Upper lobe of left lung (tissue), 6 donors: ENCODE measurements at regions not wholly inside any gene's neighbourhood (a gene's known extent, or its start where the extent isn't known, plus 50 kb on each side); places are given as distances from the start of the nearest gene placed in this dataset.

Experiments used
- ATAC-seq, 2 donors: fragments of 200-7000 bp; cut with Tn5 transposase; one replicate each; pipeline ENCODE4 v1.9.1; 2022; ENCODE audit warnings: mild to moderate bottlenecking in 2 of 2, moderate library complexity in 2 of 2; ENCODE audit not compliant: low FRiP score in 2 of 2
- DNase-seq, 2 donors: peaks; one replicate each; pipeline ENCODE4 v3.0.0-alpha.2; 2019 to 2020
- H3K27ac ChIP-seq, 4 donors: fragments of 200-600 bp; sonication (generic); one replicate each; pipeline ENCODE4 v1.5.1; 2016 to 2019
- H3K27me3 ChIP-seq, 4 donors: fragments of 200-600 bp; sonication (generic); one replicate each; pipeline ENCODE4 v1.5.1; 2017 to 2019
- H3K36me3 ChIP-seq, 4 donors: fragments of 200-600 bp; sonication (generic); one replicate each; pipeline ENCODE4 v1.5.1; 2016 to 2019
- H3K4me1 ChIP-seq, 4 donors: fragments of 200-600 bp; sonication (generic); one replicate each; pipeline ENCODE4 v1.5.1; 2018 to 2019
- H3K4me3 ChIP-seq, 4 donors: fragments of 200-600 bp; sonication (generic); one replicate each; pipeline ENCODE4 v1.5.1; 2017 to 2019; ENCODE audit warnings: mild to moderate bottlenecking in 2 of 4, moderate library complexity in 1 of 4
- H3K9me3 ChIP-seq, 4 donors: fragments of 200-600 bp; sonication (generic); one replicate each; pipeline ENCODE4 v1.5.1; 2018 to 2019
- EP300 ChIP-seq, 4 donors: sonication (generic); formaldehyde crosslinking; IDR thresholded peaks; one replicate each; pipeline ENCODE4 v1.5.1; 2017; ENCODE audit warnings: antibody characterized with exemption in 4 of 4, control low read depth in 2 of 4
- POLR2A ChIP-seq, 4 donors: fragments of 450-650 bp; IDR thresholded peaks; one replicate each; pipeline ENCODE4 v1.5.1; 2016 to 2017; ENCODE audit warnings: antibody characterized with exemption in 4 of 4, mild to moderate bottlenecking in 2 of 4
- POLR2AphosphoS5 ChIP-seq, 2 donors: sonication (generic); formaldehyde crosslinking; IDR thresholded peaks; one replicate each; pipeline ENCODE4 v1.5.1; 2017; ENCODE audit warnings: antibody characterized with exemption in 2 of 2
- WGBS, 2 donors: methylation state at CpG; one replicate each; pipeline ENCODE4 v1.1.5; 2017 to 2018; 5-methylcytosine and 5-hydroxymethylcytosine counted together
- TF ChIP-seq, protein P1 (sequence below), 6 experiments: fragments of 450-650 bp in 4 of 6; fragments of 200-600 bp in 2 of 6; sonication (generic) in 2 of 6; IDR thresholded peaks; one replicate each; pipeline ENCODE4 v1.5.1; 2016 to 2019; ENCODE audit warnings: antibody characterized with exemption in 6 of 6
- donor health status: DM: no; HTN: no; CAD: no; lungs with moderate emphysema.
- donor health status: DM: no; HTN: yes; CAD: no; lungs with severe emphysema.

DNA sequence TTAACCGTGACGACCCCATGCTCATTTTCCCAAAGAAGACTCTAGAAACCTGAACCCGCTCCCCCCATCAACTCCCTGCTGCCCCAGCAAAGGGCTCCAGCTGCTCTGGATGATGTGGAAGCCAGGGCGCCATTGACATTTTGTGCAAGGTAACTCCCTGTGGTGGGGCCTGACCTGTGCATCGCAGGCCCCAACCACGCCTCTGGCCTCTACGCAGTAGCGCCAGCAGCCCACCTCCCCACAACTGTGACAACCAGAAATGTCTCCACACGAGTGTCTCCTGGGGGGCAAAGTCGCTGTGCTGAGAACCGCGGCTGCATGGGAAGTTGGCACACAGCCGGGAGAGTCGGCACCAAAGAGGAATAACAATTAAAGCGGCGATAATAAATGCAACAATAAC is 86.9 kb upstream of the PRR5 start:
- 92 to 93% methylated on average over 15 to 16 of the region's 16 CpGs for WGBS, 2 donors
- DNase-seq: no peak
- ATAC-seq: no peak
- H3K4me3 ChIP-seq: no peak overlapping the region
- H3K36me3 ChIP-seq: no peaks in the 10 kb centered on the region
- no peak overlapping the region for H3K27ac ChIP-seq
- peaks cover 0 to 4% (median 2%) of the 10 kb centered on the region in 4 donors for H3K27me3 ChIP-seq
- H3K4me1 ChIP-seq: peaks cover 0 to 4% (median 2%) of the 10 kb centered on the region in 4 donors
- H3K9me3 ChIP-seq: peaks cover 16 to 47% (median 31%) of the 10 kb centered on the region in 4 donors
- no peak for TF ChIP-seq POLR2A (IDR thresholded peaks at IDR 0.05)
- no peak for TF ChIP-seq POLR2AphosphoS5 (IDR thresholded peaks at IDR 0.05)
- TF ChIP-seq, protein P1, sequence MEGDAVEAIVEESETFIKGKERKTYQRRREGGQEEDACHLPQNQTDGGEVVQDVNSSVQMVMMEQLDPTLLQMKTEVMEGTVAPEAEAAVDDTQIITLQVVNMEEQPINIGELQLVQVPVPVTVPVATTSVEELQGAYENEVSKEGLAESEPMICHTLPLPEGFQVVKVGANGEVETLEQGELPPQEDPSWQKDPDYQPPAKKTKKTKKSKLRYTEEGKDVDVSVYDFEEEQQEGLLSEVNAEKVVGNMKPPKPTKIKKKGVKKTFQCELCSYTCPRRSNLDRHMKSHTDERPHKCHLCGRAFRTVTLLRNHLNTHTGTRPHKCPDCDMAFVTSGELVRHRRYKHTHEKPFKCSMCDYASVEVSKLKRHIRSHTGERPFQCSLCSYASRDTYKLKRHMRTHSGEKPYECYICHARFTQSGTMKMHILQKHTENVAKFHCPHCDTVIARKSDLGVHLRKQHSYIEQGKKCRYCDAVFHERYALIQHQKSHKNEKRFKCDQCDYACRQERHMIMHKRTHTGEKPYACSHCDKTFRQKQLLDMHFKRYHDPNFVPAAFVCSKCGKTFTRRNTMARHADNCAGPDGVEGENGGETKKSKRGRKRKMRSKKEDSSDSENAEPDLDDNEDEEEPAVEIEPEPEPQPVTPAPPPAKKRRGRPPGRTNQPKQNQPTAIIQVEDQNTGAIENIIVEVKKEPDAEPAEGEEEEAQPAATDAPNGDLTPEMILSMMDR (IDR thresholded peaks at IDR 0.05): no peak
- no peak for TF ChIP-seq EP300 (IDR thresholded peaks at IDR 0.05)

DNA sequence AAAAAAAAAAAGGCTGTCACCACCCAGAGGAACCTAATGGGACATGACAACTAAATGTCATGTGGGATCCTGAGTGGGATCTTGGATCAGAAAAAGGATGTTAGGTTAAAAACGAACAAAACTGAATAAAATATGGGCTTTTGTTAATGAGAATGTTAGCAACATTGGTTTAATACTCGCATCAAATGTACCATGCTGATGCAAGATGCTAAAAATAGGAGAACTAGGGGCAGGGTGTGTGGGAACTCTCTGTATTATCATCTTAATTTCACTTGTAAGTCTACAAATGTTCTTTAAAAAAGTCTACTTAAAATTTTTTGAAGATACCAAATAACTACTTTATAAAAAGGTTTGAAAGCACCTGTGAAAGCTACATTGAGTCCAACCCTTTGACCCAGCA is 88.8 kb upstream of the PRR5 start:
- ATAC-seq: no peak
- TF ChIP-seq, protein P1 (IDR thresholded peaks at IDR 0.05): no peak
- TF ChIP-seq POLR2AphosphoS5 (IDR thresholded peaks at IDR 0.05) (no peak), EP300 (IDR thresholded peaks at IDR 0.05) (no peak), POLR2A (IDR thresholded peaks at IDR 0.05) (no peak)
- Histone ChIP-seq H3K9me3 (peaks cover 16 to 47% (median 31%) of the 10 kb centered on the region in 4 donors), H3K27me3 (no peaks in the 10 kb centered on the region), H3K4me3 (no peak overlapping the region), H3K27ac (no peak overlapping the region), H3K36me3 (no peaks in the 10 kb centered on the region), H3K4me1 (no peaks in the 10 kb centered on the region)
- no peak for DNase-seq
- WGBS, 2 donors: 67 to 72% methylated on average over 2 of the region's 2 CpGs

DNA sequence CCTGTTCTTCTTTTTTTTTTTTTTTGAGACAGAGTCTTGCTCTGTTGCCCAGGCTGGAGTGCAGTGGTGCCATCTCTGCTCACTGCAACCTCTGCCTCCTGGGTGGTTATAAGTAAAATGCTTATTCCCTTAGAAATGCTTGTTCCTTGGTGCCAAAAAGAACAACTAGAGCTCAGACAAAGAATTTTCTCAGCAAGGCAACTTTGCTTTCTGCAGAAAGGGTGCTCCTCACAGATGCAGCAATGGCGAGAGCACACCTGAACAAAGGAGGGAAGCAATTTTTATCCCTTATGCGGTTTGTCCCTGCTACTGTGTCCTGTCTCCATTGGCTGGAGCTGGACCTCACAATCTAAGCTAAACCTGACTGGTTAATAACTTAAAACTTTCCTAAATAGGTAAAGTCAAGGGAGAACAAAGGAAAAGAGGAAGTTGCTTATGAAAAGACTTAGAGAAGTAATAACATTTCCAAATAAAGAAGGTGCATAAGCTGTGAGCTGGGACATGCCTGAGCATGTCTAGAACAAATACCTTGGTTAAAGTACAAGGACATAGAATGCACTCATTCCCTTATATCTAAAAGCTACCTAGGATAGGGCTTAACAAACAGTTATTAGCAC is 90.0 kb upstream of the PRR5 start:
- Histone ChIP-seq H3K4me3 (no peak overlapping the region), H3K36me3 (no peaks in the 10 kb centered on the region), H3K27ac (no peak overlapping the region), H3K9me3 (peaks cover 16 to 47% (median 31%) of the 10 kb centered on the region in 4 donors), H3K27me3 (no peaks in the 10 kb centered on the region), H3K4me1 (no peaks in the 10 kb centered on the region)
- DNase-seq (no peak), ATAC-seq (no peak)
- no peak for TF ChIP-seq EP300 (IDR thresholded peaks at IDR 0.05)
- no peak for TF ChIP-seq POLR2AphosphoS5 (IDR thresholded peaks at IDR 0.05)
- TF ChIP-seq, protein P1 (IDR thresholded peaks at IDR 0.05): no peak
- TF ChIP-seq POLR2A (IDR thresholded peaks at IDR 0.05): no peak
- WGBS, 2 donors: 86 to 95% methylated on average over 2 of the region's 2 CpGs

DNA sequence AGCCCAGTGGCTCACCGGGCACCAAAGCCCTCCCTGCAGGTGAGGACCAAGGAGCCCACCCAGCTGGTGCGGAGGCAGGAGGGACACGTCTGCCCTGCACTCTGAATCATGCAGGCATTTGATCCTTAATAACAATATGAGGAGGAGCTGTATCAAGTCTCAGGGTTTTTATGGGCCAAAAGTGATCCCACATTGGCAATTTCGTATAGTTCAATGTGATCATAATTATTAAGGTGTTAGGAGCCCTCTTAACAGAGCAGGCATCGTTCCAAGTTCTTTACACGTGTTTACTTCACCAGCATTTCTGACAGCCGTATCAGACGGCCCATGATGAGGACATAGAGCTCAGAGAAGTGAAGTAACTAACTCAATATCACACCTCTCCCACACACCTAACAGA is 91.9 kb upstream of the PRR5 start:
- H3K27ac ChIP-seq: no peak overlapping the region
- 75 to 78% methylated on average over 6 to 8 of the region's 8 CpGs for WGBS, 2 donors
- no peaks in the 10 kb centered on the region for H3K36me3 ChIP-seq
- no peaks in the 10 kb centered on the region for H3K4me1 ChIP-seq
- DNase-seq: no peak
- no peak for ATAC-seq
- no peaks in the 10 kb centered on the region for H3K27me3 ChIP-seq
- TF ChIP-seq POLR2AphosphoS5 (IDR thresholded peaks at IDR 0.05) (no peak), EP300 (IDR thresholded peaks at IDR 0.05) (no peak), POLR2A (IDR thresholded peaks at IDR 0.05) (no peak)
- H3K4me3 ChIP-seq: no peak overlapping the region
- H3K9me3 ChIP-seq: peaks cover 16 to 45% (median 31%) of the 10 kb centered on the region in 4 donors

DNA sequence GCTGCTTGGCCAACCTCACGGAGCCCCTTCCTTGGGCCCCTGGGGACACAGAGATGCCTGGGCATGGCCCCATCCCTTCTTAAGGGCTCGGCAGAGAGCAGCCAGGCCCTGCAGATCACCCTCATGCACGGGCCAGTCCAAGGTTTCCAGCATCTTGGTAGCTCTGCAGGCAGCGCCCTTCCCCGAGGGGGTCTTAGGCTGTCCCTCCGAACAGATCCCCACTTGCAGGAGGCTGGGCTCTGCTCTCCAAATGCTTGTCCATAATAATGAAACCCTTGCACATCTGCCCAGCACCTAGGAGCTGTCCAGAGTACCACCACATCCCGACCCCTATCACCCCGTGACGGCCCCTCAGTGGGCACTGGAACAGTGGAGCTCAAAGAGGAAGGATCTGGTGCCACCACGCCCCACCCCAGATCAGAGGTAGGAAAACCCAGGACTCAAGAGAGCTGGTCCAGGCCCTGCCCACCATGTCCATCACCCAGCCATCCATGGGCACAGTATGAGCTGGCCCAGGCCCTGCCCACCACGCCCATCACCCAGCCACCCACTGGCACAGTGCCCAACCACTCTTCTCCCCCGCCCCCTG is 92.5 kb upstream of the PRR5 start:
- H3K27me3 ChIP-seq: no peaks in the 10 kb centered on the region
- TF ChIP-seq POLR2AphosphoS5 (IDR thresholded peaks at IDR 0.05) (no peak), EP300 (IDR thresholded peaks at IDR 0.05) (no peak), POLR2A (IDR thresholded peaks at IDR 0.05) (no peak)
- TF ChIP-seq, protein P1 (IDR thresholded peaks at IDR 0.05): no peak
- DNase-seq (no peak), ATAC-seq (no peak)
- no peak overlapping the region for H3K4me3 ChIP-seq
- no peaks in the 10 kb centered on the region for H3K4me1 ChIP-seq
- H3K9me3 ChIP-seq: peaks cover 16 to 39% (median 26%) of the 10 kb centered on the region in 4 donors
- H3K36me3 ChIP-seq: no peaks in the 10 kb centered on the region
- 50 to 87% methylated on average over 4 to 9 of the region's 12 CpGs for WGBS, 2 donors
- no peak overlapping the region for H3K27ac ChIP-seq
